ENCODE measurements at regions not wholly inside any gene's neighbourhood (a gene's known extent, or its start where the extent isn't known, plus 50 kb on each side); places are given as distances from the start of the nearest gene placed in this dataset.

DNA sequence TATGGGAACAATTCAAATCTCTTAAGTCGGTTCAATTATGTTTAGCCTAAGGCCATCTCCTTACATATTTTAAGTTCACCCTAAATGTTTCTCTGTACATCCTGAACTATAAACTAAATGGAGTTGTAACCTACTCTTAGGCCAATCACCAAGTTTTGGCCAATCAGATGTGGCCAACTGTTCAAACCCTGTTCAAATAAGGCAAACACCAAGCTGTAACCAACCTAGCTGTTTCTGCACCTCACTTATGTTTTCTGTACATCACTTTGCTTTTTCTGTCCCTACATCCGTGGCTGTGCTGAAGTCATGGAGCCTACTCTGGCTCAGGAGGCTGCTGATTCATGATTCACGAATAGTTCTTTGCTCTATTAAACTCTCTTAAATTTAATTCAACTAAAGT lies 165.3 kb downstream of the GASK1B start:
- DNase-seq, result no peak

DNA sequence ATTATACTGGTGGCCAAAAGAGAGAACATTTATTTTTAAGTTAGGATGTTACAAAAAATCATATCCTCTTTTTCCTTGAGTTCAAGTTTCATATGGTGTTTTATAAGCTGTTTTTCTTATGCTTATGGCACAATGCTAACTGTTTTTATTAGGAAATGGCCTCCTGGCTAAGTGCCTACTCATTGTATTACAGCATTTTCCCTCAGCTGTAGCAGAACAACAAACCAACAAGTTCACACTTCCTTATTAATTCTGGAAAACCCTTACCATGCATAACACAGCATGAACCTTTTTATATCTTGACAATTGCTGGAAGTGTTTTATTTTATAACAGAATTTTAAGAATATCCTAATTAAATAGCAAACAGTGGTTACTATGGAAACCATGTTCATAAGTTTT lies 165.8 kb downstream of the GASK1B start:
- no peak for DNase-seq

DNA sequence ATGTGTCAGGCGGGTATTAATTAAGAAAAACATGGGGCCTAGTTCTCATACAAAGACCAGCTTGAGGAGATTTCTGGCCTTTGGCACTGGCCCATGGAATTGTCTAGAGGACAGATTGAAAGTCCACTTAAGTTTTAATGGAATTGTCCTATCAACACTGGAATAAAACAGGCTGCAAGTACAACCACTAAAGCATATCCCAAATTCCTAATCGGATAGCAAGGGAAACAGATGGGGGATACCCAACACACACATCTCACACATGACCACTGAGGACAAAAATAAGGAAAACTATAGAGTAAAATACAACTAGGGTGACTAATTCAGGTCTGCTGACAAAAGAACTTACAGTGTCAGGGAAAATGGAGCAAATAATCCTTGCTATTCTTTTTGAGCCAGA lies 167.8 kb downstream of the GASK1B start:
- no peak for DNase-seq

DNA sequence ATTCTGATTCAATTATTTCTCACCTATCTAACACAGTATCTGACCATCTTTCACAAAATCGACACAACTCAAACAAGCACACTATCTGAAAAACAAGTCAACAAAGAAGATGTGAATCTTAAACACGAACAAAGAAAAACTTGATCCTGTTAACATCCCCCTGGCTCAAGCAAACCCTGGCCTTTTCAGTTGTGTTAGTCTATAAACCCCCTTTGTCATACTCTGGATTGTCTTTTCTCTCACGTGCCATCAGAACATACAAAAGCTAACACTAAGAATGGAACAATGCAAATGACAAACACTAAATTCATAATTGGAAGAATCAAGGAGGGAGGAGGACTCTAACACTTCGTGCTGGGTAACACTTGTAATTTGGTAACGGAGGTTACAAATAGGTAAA lies 168.7 kb downstream of the GASK1B start:
- DNase-seq, result no peak

DNA sequence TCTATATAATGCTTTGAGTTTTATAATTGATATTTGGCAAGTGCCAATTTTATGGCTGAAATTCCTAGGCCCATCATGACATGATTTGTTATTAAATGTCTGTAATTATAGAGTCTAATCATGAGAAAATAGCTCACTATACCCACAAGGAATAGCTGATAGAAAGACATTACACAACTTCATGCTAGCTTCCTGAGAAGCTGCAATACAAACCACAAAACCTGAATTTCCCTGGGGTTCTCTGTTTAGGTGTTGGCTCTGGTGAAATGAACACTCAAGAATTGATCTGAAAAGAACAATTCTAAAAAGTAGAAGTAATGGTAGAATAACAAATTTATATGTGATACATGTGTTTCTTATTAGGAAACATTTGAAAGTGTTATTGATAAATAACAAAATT lies 169.6 kb downstream of the GASK1B start:
- no peak for DNase-seq

DNA sequence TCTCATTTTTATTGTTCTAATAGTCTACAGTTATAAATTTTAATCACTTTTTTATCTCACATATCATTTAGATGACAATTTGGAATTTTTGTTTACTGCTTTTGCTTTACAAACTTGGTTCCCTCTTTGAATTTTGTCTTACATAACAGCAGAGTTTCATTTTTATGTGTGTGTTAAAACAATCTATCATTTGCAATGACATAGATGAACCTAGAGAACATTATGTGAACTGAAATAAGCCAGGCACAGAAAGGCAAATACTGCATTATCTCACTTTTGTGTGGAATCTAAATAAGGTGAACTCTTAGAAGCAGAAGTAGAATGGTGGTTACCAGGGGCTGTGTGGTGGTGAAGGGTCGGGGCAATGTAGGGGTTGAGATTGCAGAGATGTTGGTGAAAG lies 170.7 kb downstream of the GASK1B start:
- DNase-seq, result no peak

DNA sequence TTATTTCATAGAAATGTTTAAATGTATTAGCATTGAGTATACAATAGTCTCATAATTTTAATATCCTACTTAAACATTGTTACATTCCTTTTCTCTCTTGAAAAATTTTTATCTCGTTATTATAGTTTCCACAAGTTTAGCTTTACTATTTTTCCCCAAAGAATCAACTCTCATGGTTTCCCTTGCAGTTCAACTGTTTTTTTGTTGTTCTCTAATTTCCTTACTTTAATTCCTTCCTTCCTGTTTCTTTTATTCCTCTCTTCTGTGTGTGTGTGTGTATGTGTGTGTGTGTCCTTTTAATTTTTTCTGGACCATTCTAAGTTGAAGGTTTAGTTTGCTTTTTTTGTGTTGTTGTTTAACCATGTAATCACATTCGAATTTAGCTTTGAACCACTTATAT lies 171.1 kb downstream of the GASK1B start:
- no peak for DNase-seq

DNA sequence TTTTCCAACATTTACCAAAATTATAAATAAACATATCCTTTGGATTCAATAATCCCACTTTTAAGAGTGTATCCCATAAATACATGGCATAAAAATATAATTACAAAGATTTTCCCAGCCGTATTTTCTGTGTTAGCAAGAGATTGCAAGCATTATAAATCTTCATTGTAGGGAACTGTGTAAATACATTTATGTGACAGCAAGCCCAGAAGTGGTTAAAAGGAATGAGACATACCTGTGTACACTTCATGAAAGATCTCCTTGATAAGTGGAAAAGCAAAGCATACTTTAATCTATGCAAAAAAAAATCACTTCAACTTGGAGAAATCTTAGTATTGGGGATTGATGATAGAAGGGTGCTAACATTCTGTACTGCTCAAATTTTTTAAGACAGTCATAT lies 173.1 kb downstream of the GASK1B start:
- DNase-seq, result no peak

DNA sequence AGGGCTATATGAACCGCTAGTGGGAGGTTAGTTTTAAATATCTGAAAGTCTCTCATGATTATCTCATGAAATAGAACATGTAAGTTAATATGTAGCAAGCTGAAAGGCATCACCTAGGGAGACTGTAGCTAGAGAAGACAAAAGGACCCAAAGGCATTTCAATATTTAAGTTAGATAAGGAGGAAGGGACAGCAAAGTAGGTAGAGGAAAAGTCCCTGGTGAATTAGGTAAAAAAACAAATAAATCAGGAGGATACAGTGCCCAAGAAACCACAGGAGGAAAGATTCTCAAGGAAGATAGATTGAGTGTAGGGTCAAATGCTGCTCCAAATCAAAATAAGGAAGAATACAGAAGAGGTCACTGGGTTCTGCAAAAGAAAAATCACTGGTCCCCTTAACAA lies 175.5 kb downstream of the GASK1B start:
- DNase-seq, result no peak

DNA sequence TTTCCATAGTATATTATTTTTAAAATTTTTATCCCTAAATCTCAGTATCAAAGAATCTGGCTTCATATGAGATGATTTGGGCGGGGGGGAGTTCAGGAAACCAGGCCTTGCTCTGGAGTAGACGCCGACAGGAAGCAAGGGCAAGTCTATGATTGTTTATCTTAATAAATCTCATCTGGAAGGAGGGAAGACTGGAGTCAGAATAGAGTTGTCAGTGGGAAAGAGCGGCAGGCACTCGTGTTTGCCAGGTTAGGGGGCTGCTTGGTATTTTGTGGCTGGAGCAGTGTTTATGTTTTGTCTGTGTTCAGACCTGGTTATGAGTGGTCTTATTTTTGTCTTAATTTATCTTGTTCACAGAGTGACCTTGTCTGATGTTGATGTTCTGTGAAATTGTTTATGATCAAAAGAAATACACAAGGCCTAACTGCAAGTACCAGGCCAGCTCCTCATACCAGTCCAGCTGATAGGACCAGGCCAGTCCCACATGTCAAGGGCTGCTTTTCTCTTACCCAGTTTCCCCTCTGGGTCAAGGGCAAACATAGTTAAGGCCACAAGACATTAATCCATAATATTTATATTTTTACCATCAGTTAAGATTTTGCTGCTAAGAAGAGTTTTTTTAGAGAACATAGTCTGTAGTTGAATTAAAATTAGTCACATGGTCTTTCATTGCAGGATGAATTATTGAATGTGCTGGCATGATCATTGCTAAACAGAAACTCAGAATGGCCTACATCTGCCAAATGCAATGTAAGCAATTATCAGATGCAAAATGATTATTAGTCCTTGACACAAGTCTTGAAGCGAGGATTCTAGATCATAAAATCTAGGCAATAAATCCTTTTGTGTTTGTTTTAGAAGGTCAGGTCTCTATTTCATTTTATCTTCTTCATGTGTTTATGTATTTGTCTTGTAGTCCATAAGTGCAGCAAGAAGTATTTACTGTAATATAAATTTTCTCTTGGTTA lies 176.5 kb downstream of the GASK1B start:
- DNase-seq, result no peak

DNA sequence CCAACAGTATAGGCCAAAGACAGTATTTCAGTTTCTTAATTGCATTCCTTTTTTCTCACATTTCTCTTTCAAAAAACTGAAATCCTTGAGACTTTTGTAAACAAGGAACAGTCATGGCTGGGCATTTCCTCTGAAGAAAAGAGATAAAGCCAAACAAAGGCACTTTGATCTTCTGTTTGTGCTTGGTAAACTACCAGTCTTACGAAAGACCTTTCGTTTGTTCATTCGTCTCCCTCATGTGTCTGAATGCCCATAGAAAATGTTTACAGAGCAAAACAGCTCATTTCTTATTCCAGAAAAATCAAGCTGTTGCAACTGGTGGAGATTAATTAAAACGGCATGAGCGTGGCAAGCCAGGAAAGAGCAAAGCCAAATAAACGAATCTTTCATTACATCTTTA lies 178.0 kb downstream of the GASK1B start:
- no peak for DNase-seq

DNA sequence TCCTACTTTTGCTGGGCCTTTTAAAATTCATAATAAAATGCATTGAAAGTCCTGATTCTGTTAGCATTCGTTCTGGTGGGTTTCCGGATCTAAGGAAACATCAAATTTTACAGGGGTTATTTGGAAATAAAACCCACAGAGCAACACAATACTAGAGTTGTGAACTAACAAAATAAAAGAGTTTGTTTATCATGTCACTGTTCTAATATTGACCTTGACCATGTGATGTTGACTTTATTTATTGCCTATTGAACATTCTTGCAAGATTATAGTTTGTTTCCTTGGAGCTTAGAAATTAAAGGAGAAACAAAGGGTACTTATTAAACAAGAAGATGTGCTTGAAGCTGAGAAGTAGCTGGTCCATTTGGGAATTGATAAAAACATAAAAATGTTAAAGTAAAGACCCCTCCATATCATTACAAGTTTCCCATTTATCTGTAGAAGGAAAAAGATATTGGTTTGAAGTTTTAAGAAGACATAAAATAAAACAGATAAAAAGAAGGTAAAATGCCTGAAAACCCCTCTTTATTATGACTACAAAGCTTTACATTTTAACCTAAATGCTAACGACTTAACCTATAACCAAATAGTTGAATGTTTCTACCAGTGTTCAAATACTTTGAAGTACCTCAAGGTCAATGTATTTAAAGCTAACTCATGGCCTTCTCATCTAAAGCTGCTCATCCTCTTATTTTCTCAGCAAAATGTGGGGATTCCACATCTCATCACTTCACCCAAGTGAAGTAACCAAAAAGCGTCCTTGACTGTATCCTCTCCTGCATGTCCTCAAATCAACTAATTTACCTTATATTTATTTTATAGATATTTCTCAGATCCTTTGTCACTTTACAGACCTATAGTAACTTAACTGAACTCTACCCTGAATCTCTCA lies 179.6 kb downstream of the GASK1B start:
- DNase-seq, result no peak

DNA sequence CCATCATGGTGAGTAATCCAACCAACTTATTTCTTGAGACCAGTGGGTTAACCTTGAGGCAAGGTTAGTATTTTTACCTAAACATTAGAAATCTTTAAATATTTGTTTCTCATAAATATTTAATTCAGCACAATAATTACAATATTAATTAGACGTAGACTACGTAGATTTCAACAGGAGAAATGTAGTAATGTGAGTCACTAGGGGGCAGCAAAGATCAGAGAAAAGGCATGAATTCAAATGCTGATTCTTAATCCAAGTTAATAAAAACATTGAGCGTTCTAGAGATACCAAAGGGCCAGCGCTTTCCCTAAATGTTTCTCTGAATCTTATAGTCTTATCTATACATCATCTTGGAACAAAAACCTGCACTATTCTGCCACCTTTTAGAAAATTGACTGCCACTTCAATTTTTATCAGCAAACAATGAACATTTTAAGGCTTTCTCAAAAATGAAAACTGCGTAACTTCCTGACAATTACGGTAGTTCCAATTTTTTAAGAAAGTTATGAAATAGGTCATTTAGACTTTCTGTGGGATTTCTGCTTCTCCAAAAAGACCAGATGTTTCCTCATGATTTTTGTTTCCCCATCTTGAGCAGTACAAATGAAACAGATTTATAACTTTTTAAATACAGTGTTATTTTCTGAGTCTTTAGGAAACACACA lies 180.7 kb downstream of the GASK1B start:
- no peak for DNase-seq

DNA sequence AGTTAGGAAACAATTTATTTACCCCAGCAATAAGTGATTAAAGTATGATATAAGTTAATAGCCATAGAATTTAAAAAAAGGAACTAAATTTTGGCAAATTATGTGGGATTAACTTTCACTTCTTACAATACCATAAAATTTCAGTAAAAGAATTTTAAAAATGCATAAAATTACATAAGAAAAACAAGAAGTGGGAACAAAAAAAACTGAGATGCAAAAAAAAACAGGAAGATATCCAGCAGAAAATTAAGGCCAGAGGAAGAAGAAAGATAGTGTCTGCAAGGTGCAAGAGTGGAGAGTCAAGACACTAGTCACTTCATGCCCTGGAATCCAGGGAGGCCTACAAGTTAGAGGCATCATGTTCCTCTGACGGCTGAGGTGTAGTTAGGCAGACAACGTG lies 184.2 kb downstream of the GASK1B start:
- no peak for DNase-seq

DNA sequence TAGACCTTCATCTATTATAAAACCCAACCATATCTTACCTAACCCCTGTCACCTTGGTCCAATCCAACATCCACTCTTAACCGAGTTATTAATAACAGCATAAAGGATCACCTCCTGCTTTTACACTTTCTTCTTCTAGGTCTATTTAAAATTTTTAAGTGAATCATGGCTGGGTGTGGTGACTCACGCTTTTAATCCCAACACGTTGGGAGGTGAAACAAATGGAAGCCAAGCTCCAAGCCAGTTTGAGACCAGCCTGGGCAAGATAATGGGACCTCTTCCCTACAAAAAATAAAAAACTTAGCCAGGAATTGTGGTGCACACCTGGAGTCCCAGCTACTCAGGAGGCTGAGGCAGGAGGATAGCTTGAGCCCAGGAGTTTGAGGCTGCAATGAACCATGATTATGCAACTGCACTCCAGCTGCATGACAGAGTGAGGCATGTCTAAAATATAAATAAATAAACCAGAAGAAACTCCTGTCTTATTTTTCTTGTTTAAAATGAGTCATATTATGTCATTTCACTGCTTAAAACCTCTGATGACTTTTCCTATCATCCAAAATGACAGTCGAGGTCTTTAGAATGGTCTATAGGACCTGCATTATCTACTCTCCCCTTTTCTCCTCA lies 188.4 kb downstream of the GASK1B start:
- DNase-seq, result no peak

DNA sequence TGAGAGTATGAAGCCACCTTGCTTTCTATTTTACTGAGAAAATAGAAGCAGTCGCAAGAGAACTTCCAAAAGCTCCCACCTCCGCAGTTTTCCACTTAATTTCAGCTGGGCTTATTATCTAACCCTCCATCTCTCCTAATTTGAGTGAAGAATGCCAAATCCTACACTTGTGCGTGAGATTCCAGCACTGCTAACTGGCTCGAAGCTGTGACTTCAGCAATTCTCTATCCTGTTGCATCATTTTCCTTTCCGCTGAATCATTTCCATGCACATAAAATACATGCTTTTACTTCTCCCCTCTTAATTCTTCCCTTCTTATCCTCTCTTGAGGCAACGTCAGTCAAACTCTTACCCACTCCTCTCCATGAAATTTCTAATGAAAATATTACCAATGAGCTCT lies 189.5 kb downstream of the GASK1B start:
- DNase-seq, result no peak

DNA sequence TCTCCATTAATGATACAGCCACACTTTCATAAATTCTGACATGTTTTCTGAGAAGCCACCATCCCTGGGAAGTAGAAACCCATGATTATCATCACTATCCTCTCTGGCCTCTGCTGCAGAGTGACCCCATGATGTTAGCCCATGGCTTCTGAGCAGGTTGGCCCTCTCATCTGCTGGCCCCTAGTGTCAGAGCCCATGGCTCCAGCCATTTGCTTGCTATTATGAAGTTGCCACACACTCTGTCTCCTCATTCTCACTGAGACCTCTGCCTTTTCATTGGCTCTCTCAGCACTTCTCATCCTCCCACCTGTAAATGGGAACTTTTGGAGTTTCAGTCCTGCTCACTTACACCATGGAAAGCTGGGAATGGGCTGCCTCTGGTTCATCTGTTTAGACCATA lies 192.7 kb downstream of the GASK1B start:
- no peak for DNase-seq

DNA sequence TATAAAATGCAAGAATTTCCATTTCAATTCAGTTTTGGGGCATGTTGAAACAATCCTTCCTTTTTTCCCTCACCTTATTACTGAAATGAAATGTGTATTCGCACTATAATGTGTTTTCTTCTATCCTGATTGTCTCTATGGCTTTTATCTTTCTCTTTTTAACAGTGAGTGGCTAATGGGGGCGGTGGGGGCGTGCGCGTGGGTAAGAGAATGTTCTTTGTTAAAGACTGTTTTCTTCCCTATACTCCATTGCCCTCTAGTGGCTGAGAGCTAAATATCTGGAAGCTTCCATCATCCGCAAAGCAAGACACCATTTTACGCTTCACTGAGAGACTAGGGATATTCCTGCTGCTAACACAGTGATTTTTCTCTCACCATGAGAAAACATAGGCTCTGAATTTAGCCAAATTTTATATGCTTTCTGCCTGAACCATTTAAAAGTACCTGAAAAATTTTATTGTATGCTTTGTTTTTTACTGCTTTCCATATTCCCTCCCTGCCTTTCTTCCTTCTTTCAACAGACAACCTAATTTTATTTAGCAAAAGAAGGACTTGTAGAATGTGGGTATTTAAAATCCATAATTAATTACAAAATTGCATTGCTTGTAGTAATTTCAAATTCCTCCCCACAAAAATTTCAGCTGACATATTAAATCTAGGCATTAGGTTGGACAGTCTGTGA lies 194.0 kb downstream of the GASK1B start:
- peak; percentile 9 to 41 for DNase-seq

DNA sequence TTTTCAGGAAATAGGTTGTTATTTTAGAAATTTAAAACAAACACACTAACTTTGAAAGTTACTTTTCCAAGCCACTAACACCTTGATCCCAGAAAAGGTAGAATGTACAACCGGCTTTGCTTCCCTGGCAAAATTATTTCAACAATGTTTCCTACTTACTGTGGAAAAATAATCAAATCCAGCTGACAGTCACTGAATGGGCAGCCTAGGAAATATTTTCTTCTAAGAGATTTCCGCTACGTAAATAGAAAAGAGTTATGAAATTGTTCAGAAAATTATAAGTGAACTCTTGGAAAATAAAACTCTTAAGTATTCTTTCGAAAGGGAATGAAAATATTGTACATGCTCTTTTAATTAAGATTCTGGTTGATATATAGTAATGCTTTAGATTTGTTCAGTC lies 195.7 kb downstream of the GASK1B start:
- no peak for DNase-seq

DNA sequence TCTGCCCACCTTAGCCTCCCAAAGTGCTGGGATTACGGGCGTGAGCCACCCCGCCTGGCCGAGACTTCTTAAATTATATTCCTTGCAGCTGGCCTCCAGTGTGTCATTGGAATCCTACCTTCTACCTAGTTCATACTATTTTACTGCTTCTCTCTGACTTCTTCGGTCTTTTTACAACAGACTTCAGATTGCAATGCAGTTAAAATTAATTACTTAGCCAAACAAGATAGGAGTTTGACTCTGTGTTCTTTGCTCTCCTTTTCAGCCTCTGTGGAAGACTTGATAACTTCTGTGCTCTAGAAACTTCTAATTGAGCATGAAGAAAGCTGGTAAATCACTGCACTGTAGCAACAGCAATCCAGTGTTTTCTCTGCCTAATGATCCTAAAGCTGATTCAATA lies 199.5 kb downstream of the GASK1B start:
- DNase-seq, result no peak

DNA sequence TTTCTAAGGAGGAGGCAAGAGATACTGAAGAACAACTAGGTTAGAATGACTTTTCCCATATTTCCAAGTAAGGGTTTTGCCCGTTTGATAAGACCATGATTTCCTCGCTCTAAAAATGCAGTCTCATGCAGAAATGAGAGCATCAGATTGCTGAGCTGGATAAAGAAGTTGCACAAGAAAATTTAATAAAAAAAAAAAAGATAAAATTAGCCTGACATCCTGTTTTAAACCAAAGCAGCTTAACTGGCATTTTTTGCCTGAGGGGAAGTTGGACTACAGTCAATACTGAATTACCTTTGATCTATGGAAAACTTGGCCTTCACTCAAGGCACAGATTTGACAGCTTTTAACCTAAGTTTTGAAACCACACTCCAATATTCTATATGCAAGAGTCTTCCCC lies 208.4 kb downstream of the GASK1B start:
- no peak for DNase-seq
